Retinal pigment epithelial cell (primary cell): ENCODE measurements at regions not wholly inside any gene's neighbourhood (a gene's known extent, or its start where the extent isn't known, plus 50 kb on each side); places are given as distances from the start of the nearest gene placed in this dataset.

ENCODE experiments used
- DNase-seq: peaks from one replicate; pipeline ENCODE4 v3.0.0-alpha.2; 2010; ENCODE audit warnings: low read depth
- H3K4me3 ChIP-seq: 2 replicates; pipeline ENCODE4 v1.5.1; 2011; ENCODE audit warnings: mild to moderate bottlenecking, low read length, control low read depth, moderate library complexity
- CTCF ChIP-seq: conservative IDR thresholded peaks from 2 replicates; pipeline ENCODE4 v1.5.1; 2011; ENCODE audit warnings: low read depth, low read length, control low read depth, inconsistent platforms

- no peak for DNase-seq
- no peak overlapping the region for H3K4me3 ChIP-seq
- TF ChIP-seq CTCF = no peak
These were observed 103.5 kb downstream of the NOL4 start for GRCh38 chr18:34121200-34121721.

GRCh38 chr18:34120294-34120693 is 104.4 kb downstream of the NOL4 start:
- no peak for DNase-seq
- H3K4me3 ChIP-seq = no peak overlapping the region
- no peak for TF ChIP-seq CTCF

- no peak for TF ChIP-seq CTCF
- H3K4me3 ChIP-seq = no peak overlapping the region
- no peak for DNase-seq
These were observed 107.4 kb downstream of the NOL4 start for GRCh38 chr18:34117319-34117718.

GRCh38 chr18:34115409-34116081 is 109.2 kb downstream of the NOL4 start:
- no peak overlapping the region for H3K4me3 ChIP-seq
- TF ChIP-seq CTCF = no peak
- peak; percentile 77 for DNase-seq

- no peak for DNase-seq
- no peak for TF ChIP-seq CTCF
- H3K4me3 ChIP-seq = no peak overlapping the region
These were observed 109.7 kb downstream of the NOL4 start for GRCh38 chr18:34114996-34115395.

- H3K4me3 ChIP-seq = no peak overlapping the region
- no peak for DNase-seq
- TF ChIP-seq CTCF = no peak
These were observed 116.5 kb downstream of the NOL4 start for GRCh38 chr18:34108206-34108605.

- no peak for DNase-seq
- no peak for TF ChIP-seq CTCF
- H3K4me3 ChIP-seq = no peak overlapping the region
These were observed 126.6 kb downstream of the NOL4 start for GRCh38 chr18:34098109-34098508.
